CD4-positive, alpha-beta T cell (primary cell): ENCODE measurements at regions not wholly inside any gene's neighbourhood (a gene's known extent, or its start where the extent isn't known, plus 50 kb on each side); places are given as distances from the start of the nearest gene placed in this dataset.

Experiments used
- ATAC-seq: fragments of 200-7000 bp; cut with Tn5 transposase; one replicate; pipeline ENCODE4 v1.10.0; 2022; ENCODE audit warnings: mild to moderate bottlenecking; ENCODE audit not compliant: poor library complexity
- CTCF ChIA-PET: fragments of 350-600 bp; sonication (Branson Sonifier 250); formaldehyde crosslinking; loops from one replicate; lab custom pipeline; 2021; ENCODE audit warnings: antibody characterized with exemption, inconsistent platforms; lab: Charles Lee
- POLR2A ChIA-PET: fragments of 350-600 bp; sonication (Branson Sonifier 250); formaldehyde crosslinking; loops from one replicate; lab custom pipeline; 2021; ENCODE audit warnings: antibody characterized with exemption, inconsistent platforms; lab: Charles Lee
- DNase-seq, 14 experiments: peaks; one replicate each; pipeline ENCODE4 v3.0.0-alpha.2; 2013 to 2020; ENCODE audit warnings: mixed read lengths in 2 of 14
- H3K27ac ChIP-seq, 2 donors: one replicate each; pipeline versions ENCODE4 v1.5.1 to v1.7.0; 2013; ENCODE audit warnings: low read length in 2 of 2, low read depth in 1 of 2, mild to moderate bottlenecking in 1 of 2
- H3K27me3 ChIP-seq, 2 experiments: 1 replicate in 1 of 2; 2 replicates in 1 of 2; pipeline versions ENCODE4 v1.6.1 to v1.7.0; 2013; ENCODE audit warnings: low read length in 2 of 2, control low read depth in 1 of 2, mild to moderate bottlenecking in 1 of 2, moderate library complexity in 1 of 2; ENCODE audit not compliant: insufficient read depth in 2 of 2, control insufficient read depth in 1 of 2
- H3K36me3 ChIP-seq: one replicate; pipeline ENCODE4 v1.6.1; 2013; ENCODE audit warnings: low read length, control low read depth; ENCODE audit not compliant: insufficient read depth
- H3K4me1 ChIP-seq: one replicate; pipeline ENCODE4 v1.6.1; 2013; ENCODE audit warnings: low read length, control low read depth; ENCODE audit not compliant: insufficient read depth
- H3K4me3 ChIP-seq: one replicate; pipeline ENCODE4 v1.5.1; 2013; ENCODE audit warnings: mild to moderate bottlenecking, low read length, moderate library complexity
- H3K9me3 ChIP-seq, 2 experiments: 1 replicate in 1 of 2; 2 replicates in 1 of 2; pipeline versions ENCODE4 v1.6.1 to v1.7.0; 2013; ENCODE audit warnings: low read length in 2 of 2, mild to moderate bottlenecking in 2 of 2, control low read depth in 1 of 2, moderate library complexity in 1 of 2; ENCODE audit not compliant: control insufficient read depth in 1 of 2, insufficient read depth in 1 of 2
- H3K27ac Mint-ChIP-seq: one replicate; pipeline ENCODE4 v1.8.0; 2020; ENCODE audit warnings: mixed read lengths
- H3K27me3 Mint-ChIP-seq: one replicate; pipeline ENCODE4 v1.8.0; 2021; ENCODE audit warnings: mixed read lengths
- H3K36me3 Mint-ChIP-seq: one replicate; pipeline ENCODE4 v1.8.0; 2021; ENCODE audit warnings: low read depth, mixed read lengths
- H3K4me1 Mint-ChIP-seq: one replicate; pipeline ENCODE4 v1.8.0; 2021; ENCODE audit warnings: low read depth, mixed read lengths
- H3K4me3 Mint-ChIP-seq: one replicate; pipeline ENCODE4 v1.8.0; 2020; ENCODE audit warnings: mild to moderate bottlenecking, mixed read lengths
- H3K9me3 Mint-ChIP-seq: one replicate; pipeline ENCODE4 v1.8.0; 2020; ENCODE audit warnings: mixed read lengths
- intact Hi-C, 2 experiments: fragments of 100-400 bp; cut with DNase I in 1 of 2; cut with micrococcal nuclease in 1 of 2; formaldehyde crosslinking; loops; one replicate each; pipeline versions ENCODE4 v1.15.1 to v1.9.0; 2023 to 2025; cut with DNase I, micrococcal nuclease
- TF ChIP-seq, protein P1 (sequence below): fragments of 200-600 bp; IDR thresholded peaks from one replicate; pipeline ENCODE4 v1.8.0; 2022; ENCODE audit warnings: antibody characterized with exemption, mild to moderate bottlenecking

DNA sequence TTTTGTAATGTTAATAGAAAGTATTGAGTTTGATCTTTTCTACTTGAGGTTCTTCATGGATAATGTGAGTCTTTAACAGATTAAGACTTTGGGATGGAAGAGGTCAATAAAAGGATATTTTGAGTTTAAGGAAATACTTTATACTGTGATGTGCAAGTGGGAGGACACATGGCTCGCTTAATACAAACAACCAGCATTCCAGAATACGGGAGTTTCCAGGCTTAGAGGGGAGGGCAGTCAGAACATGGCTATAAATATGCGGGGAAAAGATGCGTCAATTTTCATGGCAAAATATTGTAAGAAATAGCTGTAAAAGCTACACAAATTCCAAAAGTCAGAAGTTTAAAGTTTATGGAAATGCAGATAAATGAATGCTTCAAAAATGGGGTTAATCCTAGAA is 192.3 kb downstream of the AASDH start:
- no peak for DNase-seq
- no peaks in the 10 kb centered on the region for H3K4me1 Mint-ChIP-seq
- no peak overlapping the region for H3K27ac ChIP-seq
- no peak for ATAC-seq
- H3K27me3 ChIP-seq = peaks cover 0 to 3% of the 10 kb centered on the region in 2 experiments
- ChIA-PET CTCF (no interaction called here), POLR2A (interaction anchor here (0.6 kb wide), 1 partner anchor 10 kb away, joined by 3 read pairs; no protein-coding TSS in a partner anchor)
- TF ChIP-seq, protein P1, sequence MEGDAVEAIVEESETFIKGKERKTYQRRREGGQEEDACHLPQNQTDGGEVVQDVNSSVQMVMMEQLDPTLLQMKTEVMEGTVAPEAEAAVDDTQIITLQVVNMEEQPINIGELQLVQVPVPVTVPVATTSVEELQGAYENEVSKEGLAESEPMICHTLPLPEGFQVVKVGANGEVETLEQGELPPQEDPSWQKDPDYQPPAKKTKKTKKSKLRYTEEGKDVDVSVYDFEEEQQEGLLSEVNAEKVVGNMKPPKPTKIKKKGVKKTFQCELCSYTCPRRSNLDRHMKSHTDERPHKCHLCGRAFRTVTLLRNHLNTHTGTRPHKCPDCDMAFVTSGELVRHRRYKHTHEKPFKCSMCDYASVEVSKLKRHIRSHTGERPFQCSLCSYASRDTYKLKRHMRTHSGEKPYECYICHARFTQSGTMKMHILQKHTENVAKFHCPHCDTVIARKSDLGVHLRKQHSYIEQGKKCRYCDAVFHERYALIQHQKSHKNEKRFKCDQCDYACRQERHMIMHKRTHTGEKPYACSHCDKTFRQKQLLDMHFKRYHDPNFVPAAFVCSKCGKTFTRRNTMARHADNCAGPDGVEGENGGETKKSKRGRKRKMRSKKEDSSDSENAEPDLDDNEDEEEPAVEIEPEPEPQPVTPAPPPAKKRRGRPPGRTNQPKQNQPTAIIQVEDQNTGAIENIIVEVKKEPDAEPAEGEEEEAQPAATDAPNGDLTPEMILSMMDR = no peak
- peaks cover 4% of the 10 kb centered on the region for H3K9me3 Mint-ChIP-seq
- no peak overlapping the region for H3K27ac Mint-ChIP-seq
- H3K27me3 Mint-ChIP-seq = no peaks in the 10 kb centered on the region
- no peak overlapping the region for H3K4me3 Mint-ChIP-seq
- no peaks in the 10 kb centered on the region for H3K4me1 ChIP-seq
- H3K4me3 ChIP-seq = no peak overlapping the region
- H3K9me3 ChIP-seq = peaks cover 0 to 6% of the 10 kb centered on the region in 2 experiments
- H3K36me3 Mint-ChIP-seq = no peaks in the 10 kb centered on the region
- H3K36me3 ChIP-seq = no peaks in the 10 kb centered on the region
- intact Hi-C loops = no loop called here

DNA sequence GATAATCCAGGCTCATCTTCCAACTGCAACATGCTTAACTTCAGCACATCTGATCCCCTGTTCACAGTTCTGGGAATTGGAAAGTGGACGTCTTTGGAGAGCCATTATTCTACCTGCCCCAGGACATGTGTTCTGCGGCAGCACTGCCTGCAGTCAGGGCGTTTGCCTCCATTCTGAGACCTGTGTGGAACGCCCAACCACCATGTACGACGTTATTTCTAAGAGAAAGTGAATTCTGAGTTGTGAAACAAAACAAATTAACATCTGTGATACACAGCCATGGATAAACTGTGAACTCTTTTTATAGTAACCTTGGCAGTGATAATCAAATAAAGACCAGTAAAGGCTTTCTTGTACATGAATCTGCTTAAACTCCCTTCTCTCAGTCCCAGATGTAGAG is 195.8 kb downstream of the AASDH start:
- TF ChIP-seq, protein P1 = no peak
- Histone ChIP-seq H3K27me3 (peaks cover 0 to 3% of the 10 kb centered on the region in 2 experiments), H3K4me1 (no peaks in the 10 kb centered on the region), H3K4me3 (no peak overlapping the region), H3K9me3 (peaks cover 0 to 6% of the 10 kb centered on the region in 2 experiments), H3K36me3 (no peaks in the 10 kb centered on the region), H3K27ac (no peak overlapping the region)
- intact Hi-C loops = no loop called here
- H3K4me3 Mint-ChIP-seq = no peak overlapping the region
- H3K36me3 Mint-ChIP-seq = no peaks in the 10 kb centered on the region
- no peak for DNase-seq
- no peak for ATAC-seq
- ChIA-PET CTCF (no interaction called here), POLR2A (no interaction called here)
- no peaks in the 10 kb centered on the region for H3K4me1 Mint-ChIP-seq
- peaks cover 4% of the 10 kb centered on the region for H3K9me3 Mint-ChIP-seq
- no peak overlapping the region for H3K27ac Mint-ChIP-seq
- no peaks in the 10 kb centered on the region for H3K27me3 Mint-ChIP-seq

DNA sequence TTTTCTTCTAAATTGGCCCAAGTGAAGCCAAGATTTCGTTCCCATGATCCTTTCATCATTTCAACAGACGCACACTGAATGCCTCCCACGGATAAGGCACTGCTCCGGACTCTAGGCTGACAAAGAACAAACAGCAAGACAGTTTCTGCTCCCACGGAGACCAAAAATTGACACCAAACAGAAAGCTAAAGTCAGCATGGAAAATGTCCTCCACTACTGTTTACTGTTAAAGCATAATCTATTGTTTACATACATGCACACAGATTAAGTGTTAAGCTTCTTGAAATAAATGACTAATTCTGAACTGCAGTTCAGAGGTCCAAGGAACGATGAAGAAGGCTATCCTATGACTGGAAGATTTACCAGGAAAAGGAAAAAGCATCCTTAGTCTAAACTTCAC is 199.6 kb downstream of the AASDH start:
- intact Hi-C loops = no loop called here
- Histone ChIP-seq H3K4me1 (no peaks in the 10 kb centered on the region), H3K4me3 (no peak overlapping the region), H3K27ac (no peak overlapping the region), H3K36me3 (no peaks in the 10 kb centered on the region), H3K9me3 (peaks cover 0 to 6% of the 10 kb centered on the region in 2 experiments), H3K27me3 (peaks cover 0 to 3% of the 10 kb centered on the region in 2 experiments)
- POLR2A ChIA-PET = no interaction called here
- ATAC-seq (no peak), DNase-seq (no peak)
- peaks cover 4% of the 10 kb centered on the region for H3K9me3 Mint-ChIP-seq
- no peaks in the 10 kb centered on the region for H3K36me3 Mint-ChIP-seq
- no peak overlapping the region for H3K4me3 Mint-ChIP-seq
- H3K27ac Mint-ChIP-seq = no peak overlapping the region
- H3K27me3 Mint-ChIP-seq = no peaks in the 10 kb centered on the region
- TF ChIP-seq, protein P1 = no peak
- H3K4me1 Mint-ChIP-seq = no peaks in the 10 kb centered on the region
- CTCF ChIA-PET = interaction anchor here (0.6 kb wide), 1 partner anchor 520 kb away, joined by 3 read pairs; no protein-coding TSS in a partner anchor
